ENCODE measurements at regions not wholly inside any gene's neighbourhood (a gene's known extent, or its start where the extent isn't known, plus 50 kb on each side); places are given as distances from the start of the nearest gene placed in this dataset.
"Not testable (repeated sequence)": the region's sequence is repeated elsewhere in the genome, so short reads cannot be mapped to it uniquely, and the experiment has no call there.

- not testable (repeated sequence) for TF ChIP-seq CTCF (IDR thresholded peaks at IDR 0.05; ENCODE audit: poor library complexity); EZH2 (IDR thresholded peaks at IDR 0.05; ENCODE audit: borderline replicate concordance); EZH2phosphoT487 (IDR thresholded peaks at IDR 0.05; ENCODE audit: low read depth, severe bottlenecking, unreplicated experiment)
Measured at GRCh38 chr15:44831409-44831741, 95.0 kb downstream of the TRIM69 start.
